SJSA1 (cell line): ENCODE measurements at regions not wholly inside any gene's neighbourhood (a gene's known extent, or its start where the extent isn't known, plus 50 kb on each side); places are given as distances from the start of the nearest gene placed in this dataset.
"Not testable (repeated sequence)": the region's sequence is repeated elsewhere in the genome, so short reads cannot be mapped to it uniquely, and the experiment has no call there.

Experiments
- DNase-seq, 2 experiments: peaks; one replicate each; pipeline ENCODE4 v3.0.0-alpha.2; 2015 to 2020; ENCODE audit warnings: low spot score in 2 of 2, low read depth in 1 of 2
- H3K27ac ChIP-seq: fragments of 250-450 bp; sonication (Bioruptor Pico); 2 replicates; pipeline ENCODE4 v1.5.1; 2020; ENCODE audit warnings: mild to moderate bottlenecking, moderate library complexity
- H3K27me3 ChIP-seq: fragments of 250-450 bp; sonication (Bioruptor Pico); replicated peaks from 2 replicates; pipeline ENCODE4 v1.5.1; 2020; ENCODE audit warnings: mild to moderate bottlenecking, moderate library complexity
- H3K36me3 ChIP-seq: fragments of 250-450 bp; sonication (Bioruptor Pico); 2 replicates; pipeline ENCODE4 v1.5.1; 2020; ENCODE audit warnings: mild to moderate bottlenecking
- H3K4me1 ChIP-seq: fragments of 250-450 bp; sonication (Bioruptor Pico); replicated peaks from 2 replicates; pipeline ENCODE4 v1.6.1; 2021; ENCODE audit warnings: mild to moderate bottlenecking
- H3K4me3 ChIP-seq: fragments of 250-450 bp; sonication (Bioruptor Pico); 2 replicates; pipeline ENCODE4 v1.5.1; 2020; ENCODE audit warnings: mild to moderate bottlenecking
- H3K9me3 ChIP-seq: fragments of 250-450 bp; sonication (Bioruptor Pico); replicated peaks from 2 replicates; pipeline ENCODE4 v1.5.1; 2020; ENCODE audit warnings: mild to moderate bottlenecking

DNA sequence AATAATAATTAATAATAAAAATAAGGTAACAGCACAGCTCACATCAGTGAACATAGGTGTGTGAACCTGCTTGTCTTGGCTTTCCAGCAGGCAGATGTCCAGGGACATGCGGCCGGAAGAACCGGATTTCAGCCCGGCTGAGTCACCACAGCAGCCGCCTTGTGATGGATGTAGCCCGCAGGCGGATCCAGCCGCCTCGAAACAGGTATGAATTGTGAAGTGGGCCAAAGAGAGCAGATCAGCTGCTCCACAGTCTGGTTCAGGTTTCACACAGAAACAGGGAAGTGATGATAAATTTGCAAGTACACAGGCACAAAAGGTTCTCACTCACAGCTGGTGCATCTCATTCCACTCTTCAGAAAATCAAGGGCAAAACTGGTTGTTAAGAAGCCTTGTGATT, 55.1 kb downstream of the ID4 start:
- Histone ChIP-seq H3K27me3 (no peaks in the 10 kb centered on the region), H3K4me3 (no peak overlapping the region), H3K4me1 (no peaks in the 10 kb centered on the region), H3K27ac (no peak overlapping the region), H3K9me3 (no peaks in the 10 kb centered on the region), H3K36me3 (no peaks in the 10 kb centered on the region)
- no peak for DNase-seq

DNA sequence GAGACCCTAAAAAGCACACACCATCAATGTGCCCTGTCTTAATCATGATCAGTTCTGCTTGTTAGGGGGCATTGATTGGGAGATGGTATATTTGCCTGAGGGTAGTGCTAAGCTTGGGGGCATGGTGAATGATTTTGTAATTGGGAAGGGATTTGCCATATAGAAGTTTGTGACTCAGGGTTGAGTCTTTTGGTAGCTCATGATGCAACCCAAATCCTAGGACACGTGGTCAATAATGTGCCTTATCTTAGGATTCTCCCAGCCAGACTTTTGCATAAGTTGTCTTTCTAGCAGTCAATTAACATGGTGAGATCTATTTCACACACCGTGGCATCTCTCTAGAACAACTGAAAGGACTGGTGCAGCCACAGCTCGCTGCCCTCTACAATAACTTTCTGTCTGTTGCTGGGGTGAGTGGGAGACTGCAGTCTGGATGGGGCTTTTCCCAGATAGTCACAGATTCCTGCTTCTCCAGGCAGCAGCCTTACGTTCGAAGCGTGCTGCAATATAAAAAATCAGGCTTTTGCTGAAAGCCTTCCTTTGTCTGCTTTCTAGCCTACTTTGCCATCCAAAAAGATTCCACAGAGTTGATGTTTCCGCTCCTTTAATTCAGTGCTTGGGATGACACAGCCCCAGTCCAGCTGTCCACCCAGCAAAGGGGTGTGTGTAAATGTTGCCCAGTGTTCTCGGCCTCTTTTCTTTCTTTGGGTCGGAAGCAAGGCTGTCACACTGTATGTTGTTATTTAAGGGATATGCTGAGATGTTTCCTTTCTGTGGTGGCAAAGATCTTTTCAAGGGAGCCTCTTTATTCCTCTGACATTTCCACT, 58.9 kb downstream of the ID4 start:
- no peak for DNase-seq
- Histone ChIP-seq H3K27ac (no peak overlapping the region), H3K4me1 (no peaks in the 10 kb centered on the region)

GRCh38 chr6:19896693-19897010, 59.5 kb downstream of the ID4 start:
- Histone ChIP-seq H3K4me3 (no peak overlapping the region), H3K4me1 (no peaks in the 10 kb centered on the region), H3K36me3 (no peaks in the 10 kb centered on the region), H3K27me3 (no peaks in the 10 kb centered on the region), H3K27ac (no peak overlapping the region), H3K9me3 (no peaks in the 10 kb centered on the region)
- DNase-seq: no peak

More for the DNA sequence above, 58.9 kb downstream of the ID4 start:
- Histone ChIP-seq H3K36me3 (no peaks in the 10 kb centered on the region), H3K4me3 (no peak overlapping the region), H3K27me3 (no peaks in the 10 kb centered on the region), H3K9me3 (no peaks in the 10 kb centered on the region)

- no peaks in the 10 kb centered on the region for H3K4me1 ChIP-seq
- H3K36me3 ChIP-seq: no peaks in the 10 kb centered on the region
- no peak overlapping the region for H3K4me3 ChIP-seq
- DNase-seq: no peak
- H3K27me3 ChIP-seq: no peaks in the 10 kb centered on the region
- no peaks in the 10 kb centered on the region for H3K9me3 ChIP-seq
- H3K27ac ChIP-seq: no peak overlapping the region
Measured at GRCh38 chr6:19898141-19898740, 61.1 kb downstream of the ID4 start.

DNA sequence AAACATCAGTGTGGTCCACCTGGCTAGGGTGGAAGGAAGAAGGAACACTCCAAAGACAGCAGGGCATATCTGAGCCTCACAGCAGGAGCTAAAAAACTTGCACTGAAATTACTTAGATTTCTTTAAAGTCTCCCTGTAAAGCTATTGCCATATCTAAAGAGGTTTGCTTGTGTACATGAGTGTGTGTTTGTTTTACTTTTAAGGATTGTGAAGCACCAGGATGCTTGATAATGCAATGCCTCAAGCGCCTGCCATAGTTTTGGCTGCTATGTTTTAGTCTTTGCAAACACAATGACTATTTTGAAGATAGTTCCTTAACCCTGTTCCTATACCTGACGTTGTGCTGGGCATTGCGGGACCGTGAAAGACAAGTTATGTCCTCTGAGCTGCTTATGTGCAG, 65.0 kb downstream of the ID4 start:
- Histone ChIP-seq H3K4me3 (no peak overlapping the region), H3K27ac (no peak overlapping the region), H3K36me3 (no peaks in the 10 kb centered on the region), H3K9me3 (no peaks in the 10 kb centered on the region), H3K4me1 (no peaks in the 10 kb centered on the region), H3K27me3 (peaks cover 3% of the 10 kb centered on the region; the same call in 1 of the 2 replicates)
- no peak for DNase-seq

DNA sequence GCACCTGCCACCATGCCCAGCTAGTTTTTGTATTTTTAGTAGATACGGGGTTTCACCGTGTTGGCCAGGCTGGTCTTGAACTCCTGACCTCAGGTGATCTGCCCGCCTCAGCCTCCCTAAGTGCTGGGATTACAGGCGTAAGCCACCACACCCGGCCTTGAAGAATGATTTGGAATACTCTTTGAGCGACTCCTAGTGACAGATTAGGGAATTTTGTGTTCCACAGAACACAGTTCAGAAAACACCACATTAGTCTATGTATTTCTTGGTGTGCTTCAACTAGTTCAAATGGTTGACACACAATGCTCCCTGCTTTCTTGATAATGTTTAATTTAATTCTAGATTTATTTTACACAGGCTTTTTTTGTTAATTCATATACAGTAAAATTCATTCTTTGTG, 67.2 kb downstream of the ID4 start:
- not testable (repeated sequence) for H3K9me3 ChIP-seq, DNase-seq, H3K36me3 ChIP-seq, H3K4me1 ChIP-seq, H3K27me3 ChIP-seq, H3K27ac ChIP-seq, H3K4me3 ChIP-seq

DNA sequence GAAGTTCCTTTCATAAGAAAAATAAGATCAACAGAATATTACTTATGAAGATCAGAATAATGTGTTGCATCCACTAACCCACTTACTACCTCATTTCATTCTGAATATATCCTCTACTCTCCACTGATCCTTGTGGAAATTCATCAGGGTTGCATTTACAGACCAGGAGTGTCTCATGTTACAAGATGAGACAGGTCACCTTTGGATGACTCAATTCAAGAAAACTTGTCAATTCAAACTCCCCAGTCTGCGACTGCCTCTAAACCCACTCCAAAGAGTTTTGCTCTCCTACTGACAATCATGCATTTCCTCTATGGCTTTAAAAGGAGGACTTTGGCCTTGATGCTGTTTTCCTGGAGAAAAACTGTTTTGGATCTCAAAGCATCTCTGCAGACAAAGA, 68.4 kb downstream of the ID4 start:
- Histone ChIP-seq H3K9me3 (no peaks in the 10 kb centered on the region), H3K27me3 (peaks cover 3% of the 10 kb centered on the region; the same call in 1 of the 2 replicates), H3K36me3 (no peaks in the 10 kb centered on the region), H3K4me1 (no peaks in the 10 kb centered on the region), H3K27ac (no peak overlapping the region), H3K4me3 (no peak overlapping the region)
- no peak for DNase-seq

DNA sequence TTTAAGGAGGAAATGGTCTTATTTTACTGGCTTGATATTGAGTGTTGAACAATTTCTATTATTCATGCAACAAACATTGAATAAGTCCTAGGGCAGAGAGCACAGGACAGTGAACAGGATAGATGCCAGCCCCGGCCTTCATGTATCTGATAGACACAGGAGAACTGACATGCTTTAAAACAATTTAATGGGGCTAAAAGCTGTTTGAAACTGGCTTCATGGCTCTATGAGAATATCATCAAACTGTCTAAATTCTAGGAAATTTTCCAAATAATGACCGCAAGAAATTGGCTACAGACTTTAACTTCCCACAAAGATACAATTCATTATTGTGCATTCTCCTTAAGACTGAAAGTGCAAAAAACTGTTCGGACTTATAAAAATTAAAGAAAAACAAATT, 69.0 kb downstream of the ID4 start:
- Histone ChIP-seq H3K27ac (no peak overlapping the region), H3K4me1 (no peaks in the 10 kb centered on the region), H3K4me3 (no peak overlapping the region), H3K36me3 (no peaks in the 10 kb centered on the region), H3K27me3 (peaks cover 3% of the 10 kb centered on the region; the same call in 1 of the 2 replicates), H3K9me3 (no peaks in the 10 kb centered on the region)
- DNase-seq: no peak

- H3K4me3 ChIP-seq: no peak overlapping the region
- no peaks in the 10 kb centered on the region for H3K4me1 ChIP-seq
- no peaks in the 10 kb centered on the region for H3K36me3 ChIP-seq
- H3K9me3 ChIP-seq: no peaks in the 10 kb centered on the region
- H3K27ac ChIP-seq: no peak overlapping the region
- H3K27me3 ChIP-seq: peaks cover 2% of the 10 kb centered on the region; the same call in 1 of the 2 replicates
- no peak for DNase-seq
Measured at GRCh38 chr6:19911223-19911622, 74.1 kb downstream of the ID4 start.

GRCh38 chr6:19918436-19918835, 81.3 kb downstream of the ID4 start:
- peaks cover 12% of the 10 kb centered on the region for H3K4me1 ChIP-seq
- H3K36me3 ChIP-seq: no peaks in the 10 kb centered on the region
- no peak for DNase-seq
- no peaks in the 10 kb centered on the region for H3K9me3 ChIP-seq
- 0 out of 2 replicates have a peak, but pooled peaks cover 2% of the 10 kb centered on the region for H3K27me3 ChIP-seq
- H3K27ac ChIP-seq: no peak overlapping the region
- no peak overlapping the region for H3K4me3 ChIP-seq

- H3K36me3 ChIP-seq: no peaks in the 10 kb centered on the region
- DNase-seq: no peak
- H3K4me1 ChIP-seq: peaks cover 12% of the 10 kb centered on the region
- no peaks in the 10 kb centered on the region for H3K27me3 ChIP-seq
- no peak overlapping the region for H3K27ac ChIP-seq
- H3K9me3 ChIP-seq: no peaks in the 10 kb centered on the region
- no peak overlapping the region for H3K4me3 ChIP-seq
Measured at GRCh38 chr6:19921786-19922185, 84.6 kb downstream of the ID4 start.

DNA sequence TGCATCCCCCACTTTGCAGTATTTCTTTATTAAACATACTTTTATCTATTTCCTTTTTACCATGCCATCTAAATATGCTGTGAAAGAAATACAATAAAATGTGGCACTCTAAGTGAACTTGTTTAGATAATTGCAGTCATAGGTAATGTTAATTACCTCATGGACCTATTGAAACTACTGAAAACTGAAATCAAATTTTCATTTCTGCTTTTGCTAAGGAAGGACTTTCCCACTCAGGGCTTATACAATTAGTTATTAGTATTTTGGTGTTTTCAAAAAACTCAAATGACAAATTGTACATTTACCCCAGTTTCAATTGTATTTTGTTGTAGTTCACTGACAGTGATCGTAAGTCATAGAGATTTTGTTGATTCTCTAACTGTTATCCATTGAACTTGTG, 88.4 kb downstream of the ID4 start:
- H3K4me3 ChIP-seq: no peak overlapping the region
- no peak overlapping the region for H3K27ac ChIP-seq

GRCh38 chr6:19928461-19928860, 91.3 kb downstream of the ID4 start:
- no peaks in the 10 kb centered on the region for H3K27me3 ChIP-seq
- no peaks in the 10 kb centered on the region for H3K36me3 ChIP-seq
- H3K4me1 ChIP-seq: peaks cover under 1% of the 10 kb centered on the region
- DNase-seq: no peak
- no peaks in the 10 kb centered on the region for H3K9me3 ChIP-seq
- H3K4me3 ChIP-seq: no peak overlapping the region
- H3K27ac ChIP-seq: no peak overlapping the region

More for the DNA sequence above, 88.4 kb downstream of the ID4 start:
- DNase-seq: no peak
- Histone ChIP-seq H3K4me1 (peaks cover 12% of the 10 kb centered on the region), H3K27me3 (no peaks in the 10 kb centered on the region), H3K9me3 (no peaks in the 10 kb centered on the region), H3K36me3 (no peaks in the 10 kb centered on the region)

DNA sequence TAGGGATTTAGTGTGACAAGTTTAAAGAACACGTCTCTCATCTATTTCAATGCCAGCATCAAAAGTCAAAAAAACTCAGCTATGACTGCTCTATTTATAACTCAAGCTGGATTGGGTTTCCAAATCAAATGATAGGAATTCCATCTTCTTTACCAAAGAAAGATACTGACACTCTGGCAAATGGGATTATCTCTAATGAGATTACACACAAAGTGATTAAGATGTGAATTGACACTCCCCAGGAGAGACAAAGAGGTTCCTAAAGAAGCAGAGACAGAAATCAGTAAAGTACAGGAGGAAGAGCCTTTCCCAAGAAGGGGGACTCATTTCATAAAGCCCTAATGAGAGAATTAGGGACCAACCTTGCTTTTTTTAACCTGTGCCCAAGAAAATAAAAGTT, 92.1 kb downstream of the ID4 start:
- Histone ChIP-seq H3K36me3 (no peaks in the 10 kb centered on the region), H3K4me3 (no peak overlapping the region), H3K4me1 (no peaks in the 10 kb centered on the region), H3K27ac (no peak overlapping the region), H3K27me3 (no peaks in the 10 kb centered on the region), H3K9me3 (no peaks in the 10 kb centered on the region)
- DNase-seq: no peak
